ENCODE measurements at regions not wholly inside any gene's neighbourhood (a gene's known extent, or its start where the extent isn't known, plus 50 kb on each side); places are given as distances from the start of the nearest gene placed in this dataset.

- H3K4me1 ChIP-seq (ENCODE audit: control insufficient read depth in 1 of 2, insufficient read depth in 2 of 2, low read depth in 1 of 2, low read length in 1 of 2): no peaks in the 10 kb centered on the region
These were observed 351.4 kb downstream of the CNTN3 start for GRCh38 chr3:74263031-74263430.

More at GRCh38 chr3:74263031-74263430, 351.4 kb downstream of the CNTN3 start:
- H3K4me2 ChIP-seq: no peak overlapping the region
- H3F3A ChIP-seq (replicated peaks; ENCODE audit: insufficient read depth): no peaks in the 10 kb centered on the region
- CTCF ChIA-PET: no interaction called here
- POLR2A ChIA-PET: no interaction called here
- H3K9me2 ChIP-seq: no peaks in the 10 kb centered on the region
- no peaks in the 10 kb centered on the region for H3K79me2 ChIP-seq (ENCODE audit: insufficient read depth)
- no peak overlapping the region for H3K27ac ChIP-seq (ENCODE audit: low read depth in 2 of 2, low read length in 1 of 2)
- WGBS (ENCODE audit: low lambda C conversion rate): 17% methylated on average over 1 of the region's 1 CpG
- no peak overlapping the region for H3K4me3 ChIP-seq (ENCODE audit: low read depth in 2 of 2, low read length in 1 of 2)
- DNase-seq: no peak
- H2AFZ ChIP-seq (ENCODE audit: low read depth): no peak overlapping the region
- H3K9ac ChIP-seq: no peak overlapping the region
- H4K20me1 ChIP-seq (ENCODE audit: insufficient read depth): no peaks in the 10 kb centered on the region
- no peak for TF ChIP-seq ZBTB33 (IDR thresholded peaks at IDR 0.05; ENCODE audit: borderline replicate concordance, low read depth)
- TF ChIP-seq GATA2 (CRISPR knock-in tag; IDR thresholded peaks at IDR 0.05): no peak
- no peak for TF ChIP-seq CTCF (IDR thresholded peaks at IDR 0.05)
- no peak for TF ChIP-seq FOXM1 (IDR thresholded peaks at IDR 0.05; ENCODE audit: low read depth)
- TF ChIP-seq SMC3 (IDR thresholded peaks at IDR 0.05; ENCODE audit: low read depth, low read length): no peak
- no peak for TF ChIP-seq USF1 (IDR thresholded peaks at IDR 0.05; ENCODE audit: borderline replicate concordance, low read depth)
- no peak for TF ChIP-seq IRF3 (IDR thresholded peaks at IDR 0.05; ENCODE audit: low read depth, low read length)
- no peak for TF ChIP-seq MEF2A (IDR thresholded peaks at IDR 0.05; ENCODE audit: borderline replicate concordance, low read depth)
- TF ChIP-seq JUND (IDR thresholded peaks at IDR 0.05): no peak
- no peak for TF ChIP-seq CHD2 (IDR thresholded peaks at IDR 0.05; ENCODE audit: low read length, partially characterized antibody)
- no peak for TF ChIP-seq FOSL2 (IDR thresholded peaks at IDR 0.05; ENCODE audit: borderline replicate concordance, low read depth)
- no peak for TF ChIP-seq SIN3A (IDR thresholded peaks at IDR 0.05; ENCODE audit: borderline replicate concordance, low read depth, low read length)
- no peak for TF ChIP-seq FOXJ3 (CRISPR knock-in tag; IDR thresholded peaks at IDR 0.05)
- no peak for TF ChIP-seq MAX (IDR thresholded peaks at IDR 0.05; ENCODE audit: low read depth)
- H3K27me3 ChIP-seq (ENCODE audit: insufficient read depth): no peaks in the 10 kb centered on the region
- no peaks in the 10 kb centered on the region for H3K9me3 ChIP-seq
- H3K36me3 ChIP-seq (replicated peaks in 1 of 2; ENCODE audit: control insufficient read depth in 1 of 2, insufficient read depth in 2 of 2, low read length in 1 of 2): no peaks in the 10 kb centered on the region
